HK-2 (cell line): ENCODE measurements at regions not wholly inside any gene's neighbourhood (a gene's known extent, or its start where the extent isn't known, plus 50 kb on each side); places are given as distances from the start of the nearest gene placed in this dataset.
"Not testable (repeated sequence)": the region's sequence is repeated elsewhere in the genome, so short reads cannot be mapped to it uniquely, and the experiment has no call there.

Experiments used
- DNase-seq: peaks from one replicate; pipeline ENCODE4 v3.0.0-alpha.2; 2018; ENCODE audit not compliant: unreplicated experiment

GRCh38 chr5:91849069-91849468 lies 466.0 kb upstream of the ARRDC3 start:
- DNase-seq: no peak

- no peak for DNase-seq
These were observed 465.3 kb upstream of the ARRDC3 start for GRCh38 chr5:91848453-91848852.

GRCh38 chr5:91841423-91841822 lies 458.3 kb upstream of the ARRDC3 start:
- no peak for DNase-seq

GRCh38 chr5:91840412-91840811 lies 457.3 kb upstream of the ARRDC3 start:
- DNase-seq: no peak

- DNase-seq: no peak
These were observed 456.6 kb upstream of the ARRDC3 start for GRCh38 chr5:91839721-91840120.

GRCh38 chr5:91839233-91839632 lies 456.1 kb upstream of the ARRDC3 start:
- no peak for DNase-seq

- no peak for DNase-seq
These were observed 447.3 kb upstream of the ARRDC3 start for GRCh38 chr5:91830361-91830953.

- DNase-seq: no peak
These were observed 442.5 kb upstream of the ARRDC3 start for GRCh38 chr5:91825618-91826017.

- DNase-seq: no peak
These were observed 441.3 kb upstream of the ARRDC3 start for GRCh38 chr5:91824406-91824805.

GRCh38 chr5:91820874-91821273 lies 437.8 kb upstream of the ARRDC3 start:
- no peak for DNase-seq

- no peak for DNase-seq
These were observed 433.6 kb upstream of the ARRDC3 start for GRCh38 chr5:91816681-91817080.

GRCh38 chr5:91797576-91797975 lies 414.5 kb upstream of the ARRDC3 start:
- DNase-seq: no peak

GRCh38 chr5:91794856-91795548 lies 411.9 kb upstream of the ARRDC3 start:
- no peak for DNase-seq

- DNase-seq: no peak
These were observed 411.3 kb upstream of the ARRDC3 start for GRCh38 chr5:91794455-91794854.

- no peak for DNase-seq
These were observed 404.6 kb upstream of the ARRDC3 start for GRCh38 chr5:91787718-91788117.

- no peak for DNase-seq
These were observed 394.6 kb upstream of the ARRDC3 start for GRCh38 chr5:91777671-91778070.

- DNase-seq: no peak
These were observed 393.1 kb upstream of the ARRDC3 start for GRCh38 chr5:91776249-91776648.

- DNase-seq: no peak
These were observed 387.3 kb upstream of the ARRDC3 start for GRCh38 chr5:91770400-91770799.

GRCh38 chr5:91757383-91757782 lies 374.3 kb upstream of the ARRDC3 start:
- not testable (repeated sequence) for DNase-seq

- DNase-seq: no peak
These were observed 371.9 kb upstream of the ARRDC3 start for GRCh38 chr5:91754990-91755389.

- not testable (repeated sequence) for DNase-seq
These were observed 361.4 kb upstream of the ARRDC3 start for GRCh38 chr5:91744470-91744869.

GRCh38 chr5:91742550-91742949 lies 359.4 kb upstream of the ARRDC3 start:
- no peak for DNase-seq

- no peak for DNase-seq
These were observed 358.8 kb upstream of the ARRDC3 start for GRCh38 chr5:91741764-91742505.
